CD4-positive, CD25-positive, alpha-beta regulatory T cell (primary cell): ENCODE measurements at regions not wholly inside any gene's neighbourhood (a gene's known extent, or its start where the extent isn't known, plus 50 kb on each side); places are given as distances from the start of the nearest gene placed in this dataset.

ENCODE experiments used
- ATAC-seq, 2 donors: fragments of 150-1000 bp; cut with Tn5 transposase; one replicate each; pipeline ENCODE4 v1.10.0; 2021; ENCODE audit warnings: low read depth in 2 of 2, moderate number of reproducible peaks in 2 of 2, moderate library complexity in 1 of 2
- DNase-seq, 3 donors: peaks; one replicate each; pipeline versions ENCODE4 v3.0.0 to v3.0.0-alpha.2; 2012 to 2022; ENCODE audit warnings: mixed read lengths in 1 of 3
- H3K27ac ChIP-seq: one replicate; pipeline ENCODE4 v1.7.0; 2013; ENCODE audit warnings: mild to moderate bottlenecking, low read length; ENCODE audit not compliant: insufficient read depth, poor library complexity, severe bottlenecking
- H3K27me3 ChIP-seq: one replicate; pipeline ENCODE4 v1.7.0; 2013; ENCODE audit warnings: low read length; ENCODE audit not compliant: control insufficient read depth, insufficient read depth
- H3K36me3 ChIP-seq: one replicate; pipeline ENCODE4 v1.7.0; 2013; ENCODE audit warnings: mild to moderate bottlenecking, low read length, moderate library complexity; ENCODE audit not compliant: control insufficient read depth, insufficient read depth
- H3K4me1 ChIP-seq: 2 replicates; pipeline ENCODE4 v1.7.0; 2013; ENCODE audit warnings: mild to moderate bottlenecking, low read length; ENCODE audit not compliant: insufficient read depth, control insufficient read depth, poor library complexity, severe bottlenecking
- H3K4me3 ChIP-seq: one replicate; pipeline ENCODE4 v1.7.0; 2013; ENCODE audit warnings: low read depth, mild to moderate bottlenecking, low read length, moderate library complexity
- H3K9me3 ChIP-seq, 2 experiments: 1 replicate in 1 of 2; 2 replicates in 1 of 2; pipeline ENCODE4 v1.7.0; 2013; ENCODE audit warnings: low read length in 2 of 2, mild to moderate bottlenecking in 1 of 2, moderate library complexity in 1 of 2; ENCODE audit not compliant: control insufficient read depth in 2 of 2
- H3K27ac Mint-ChIP-seq, 3 donors: one replicate each; pipeline ENCODE4 v1.8.0; 2020 to 2022; ENCODE audit warnings: mild to moderate bottlenecking in 3 of 3, mixed read lengths in 3 of 3, moderate library complexity in 2 of 3
- H3K27me3 Mint-ChIP-seq: one replicate; pipeline ENCODE4 v1.8.0; 2022; ENCODE audit warnings: mild to moderate bottlenecking, mixed read lengths
- H3K36me3 Mint-ChIP-seq: one replicate; pipeline ENCODE4 v1.8.0; 2020; ENCODE audit warnings: mixed read lengths
- H3K4me1 Mint-ChIP-seq, 4 donors: one replicate each; pipeline ENCODE4 v1.8.0; 2020 to 2022; ENCODE audit warnings: mixed read lengths in 4 of 4, mild to moderate bottlenecking in 1 of 4
- H3K4me3 Mint-ChIP-seq, 4 donors: one replicate each; pipeline ENCODE4 v1.8.0; 2020 to 2022; ENCODE audit warnings: mild to moderate bottlenecking in 4 of 4, mixed read lengths in 4 of 4, moderate library complexity in 3 of 4
- H3K9me3 Mint-ChIP-seq, 7 donors: one replicate each; pipeline ENCODE4 v1.8.0; 2020 to 2022; ENCODE audit warnings: mixed read lengths in 7 of 7, mild to moderate bottlenecking in 3 of 7, moderate library complexity in 2 of 7

GRCh38 chr1:5757187-5757805 is 234.9 kb downstream of the NPHP4 start:
- Mint-ChIP-seq H3K4me1 (no peaks in the 10 kb centered on the region), H3K4me3 (no peak overlapping the region), H3K36me3 (no peaks in the 10 kb centered on the region), H3K9me3 (peaks cover 0 to 8% (median 0%) of the 10 kb centered on the region in 7 donors), H3K27ac (no peak overlapping the region), H3K27me3 (peaks cover 4% of the 10 kb centered on the region)
- Histone ChIP-seq H3K27me3 (no peaks in the 10 kb centered on the region), H3K36me3 (no peaks in the 10 kb centered on the region), H3K9me3 (no peaks in the 10 kb centered on the region), H3K27ac (no peak overlapping the region), H3K4me3 (no peak overlapping the region), H3K4me1 (no peaks in the 10 kb centered on the region)
- ATAC-seq = no peak
- no peak for DNase-seq

DNA sequence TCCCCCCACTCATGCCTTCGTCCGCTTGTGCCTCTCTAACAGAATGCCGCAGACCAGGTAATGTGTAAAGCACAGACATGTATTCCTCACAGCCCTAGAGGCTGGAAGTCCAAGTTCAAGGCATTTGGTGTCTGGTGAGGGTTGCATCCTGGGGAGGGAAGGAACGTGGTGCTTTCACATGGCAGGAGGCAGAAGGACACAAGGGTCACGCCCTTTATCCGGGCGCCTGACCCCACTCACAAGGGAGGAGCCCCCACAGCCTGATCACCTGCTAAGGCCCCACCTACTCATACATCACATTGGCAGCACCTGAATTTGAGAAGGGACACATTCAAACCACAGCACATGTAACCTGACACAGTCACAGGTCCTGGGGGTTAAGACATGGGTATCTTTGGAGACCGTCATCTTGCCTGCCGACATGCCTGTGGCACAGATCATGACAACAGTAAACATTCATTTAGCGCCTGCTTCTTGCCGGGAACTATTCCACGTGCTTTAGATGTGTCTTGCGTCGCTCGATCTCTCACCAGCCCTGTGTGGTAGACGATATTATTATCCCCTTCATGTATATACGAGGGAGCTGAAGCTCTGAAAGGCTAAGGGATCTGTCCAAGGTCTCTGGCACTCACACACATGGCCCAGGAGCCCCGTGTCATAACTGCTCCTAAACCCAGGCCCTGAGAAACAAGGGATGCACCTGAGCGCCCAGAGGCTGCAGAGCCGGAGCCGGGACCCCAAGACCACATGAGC is 235.6 kb downstream of the NPHP4 start:
- Histone ChIP-seq H3K4me3 (no peak overlapping the region), H3K36me3 (no peaks in the 10 kb centered on the region), H3K27me3 (no peaks in the 10 kb centered on the region), H3K4me1 (no peaks in the 10 kb centered on the region), H3K27ac (no peak overlapping the region), H3K9me3 (no peaks in the 10 kb centered on the region)
- Mint-ChIP-seq H3K36me3 (no peaks in the 10 kb centered on the region), H3K27me3 (no peaks in the 10 kb centered on the region), H3K27ac (no peak overlapping the region), H3K4me1 (no peaks in the 10 kb centered on the region), H3K4me3 (no peak overlapping the region), H3K9me3 (peaks cover 0 to 8% (median 0%) of the 10 kb centered on the region in 7 donors)
- ATAC-seq (no peak), DNase-seq (no peak)

DNA sequence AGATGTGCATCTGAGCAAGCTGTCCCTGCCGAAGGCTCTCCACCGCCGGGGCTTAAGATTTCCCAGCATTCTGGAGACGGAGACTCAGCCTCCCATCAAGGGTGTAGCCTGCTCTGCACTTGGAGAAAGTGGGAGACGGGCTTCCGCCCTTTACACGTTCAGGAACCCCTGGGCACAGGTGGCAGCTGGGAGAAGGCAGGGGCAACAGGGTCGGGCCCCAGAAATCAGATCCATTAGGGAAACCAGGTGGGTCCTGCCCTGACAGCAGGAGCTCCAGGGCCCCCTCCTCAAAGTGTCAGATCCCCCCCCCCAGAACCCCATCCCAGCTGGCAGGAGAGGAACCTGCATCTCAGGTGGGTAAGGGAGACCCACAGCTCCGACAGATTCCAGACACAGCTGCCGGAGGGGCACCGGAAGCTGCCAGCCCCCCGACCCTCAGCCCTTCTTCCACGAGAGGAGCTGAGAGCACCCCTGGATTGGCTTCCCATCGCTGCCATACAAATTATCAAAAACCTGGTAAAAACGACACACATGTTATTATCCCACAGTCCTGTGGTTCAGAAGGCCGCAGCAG is 236.6 kb downstream of the NPHP4 start:
- no peak for DNase-seq
- H3K27ac ChIP-seq = no peak overlapping the region
- no peak overlapping the region for H3K27ac Mint-ChIP-seq
- H3K4me3 ChIP-seq = no peak overlapping the region
- H3K4me1 Mint-ChIP-seq = no peaks in the 10 kb centered on the region
- no peaks in the 10 kb centered on the region for H3K27me3 ChIP-seq
- H3K9me3 Mint-ChIP-seq = peaks cover 0 to 8% (median 0%) of the 10 kb centered on the region in 7 donors
- no peaks in the 10 kb centered on the region for H3K27me3 Mint-ChIP-seq
- no peak overlapping the region for H3K4me3 Mint-ChIP-seq
- H3K9me3 ChIP-seq = no peaks in the 10 kb centered on the region
- no peaks in the 10 kb centered on the region for H3K36me3 ChIP-seq
- H3K36me3 Mint-ChIP-seq = no peaks in the 10 kb centered on the region
- no peaks in the 10 kb centered on the region for H3K4me1 ChIP-seq
- no peak for ATAC-seq

GRCh38 chr1:5754817-5755551 is 237.2 kb downstream of the NPHP4 start:
- Mint-ChIP-seq H3K27me3 (no peaks in the 10 kb centered on the region), H3K4me1 (no peaks in the 10 kb centered on the region), H3K4me3 (no peak overlapping the region), H3K36me3 (no peaks in the 10 kb centered on the region), H3K9me3 (peaks cover 0 to 3% (median 0%) of the 10 kb centered on the region in 7 donors), H3K27ac (no peak overlapping the region)
- no peak for DNase-seq
- H3K4me3 ChIP-seq = no peak overlapping the region
- H3K27me3 ChIP-seq = no peaks in the 10 kb centered on the region
- no peaks in the 10 kb centered on the region for H3K9me3 ChIP-seq
- no peaks in the 10 kb centered on the region for H3K4me1 ChIP-seq
- H3K36me3 ChIP-seq = no peaks in the 10 kb centered on the region
- H3K27ac ChIP-seq = no peak overlapping the region
- no peak for ATAC-seq

GRCh38 chr1:5753549-5754421 is 238.4 kb downstream of the NPHP4 start:
- Mint-ChIP-seq H3K4me1 (no peaks in the 10 kb centered on the region), H3K27ac (no peak overlapping the region), H3K27me3 (no peaks in the 10 kb centered on the region), H3K4me3 (no peak overlapping the region), H3K36me3 (no peaks in the 10 kb centered on the region), H3K9me3 (peaks cover 0 to 3% (median 0%) of the 10 kb centered on the region in 7 donors)
- Histone ChIP-seq H3K9me3 (no peaks in the 10 kb centered on the region), H3K27me3 (no peaks in the 10 kb centered on the region), H3K36me3 (no peaks in the 10 kb centered on the region), H3K4me1 (no peaks in the 10 kb centered on the region), H3K27ac (no peak overlapping the region), H3K4me3 (no peak overlapping the region)
- ATAC-seq = no peak
- DNase-seq = no peak

DNA sequence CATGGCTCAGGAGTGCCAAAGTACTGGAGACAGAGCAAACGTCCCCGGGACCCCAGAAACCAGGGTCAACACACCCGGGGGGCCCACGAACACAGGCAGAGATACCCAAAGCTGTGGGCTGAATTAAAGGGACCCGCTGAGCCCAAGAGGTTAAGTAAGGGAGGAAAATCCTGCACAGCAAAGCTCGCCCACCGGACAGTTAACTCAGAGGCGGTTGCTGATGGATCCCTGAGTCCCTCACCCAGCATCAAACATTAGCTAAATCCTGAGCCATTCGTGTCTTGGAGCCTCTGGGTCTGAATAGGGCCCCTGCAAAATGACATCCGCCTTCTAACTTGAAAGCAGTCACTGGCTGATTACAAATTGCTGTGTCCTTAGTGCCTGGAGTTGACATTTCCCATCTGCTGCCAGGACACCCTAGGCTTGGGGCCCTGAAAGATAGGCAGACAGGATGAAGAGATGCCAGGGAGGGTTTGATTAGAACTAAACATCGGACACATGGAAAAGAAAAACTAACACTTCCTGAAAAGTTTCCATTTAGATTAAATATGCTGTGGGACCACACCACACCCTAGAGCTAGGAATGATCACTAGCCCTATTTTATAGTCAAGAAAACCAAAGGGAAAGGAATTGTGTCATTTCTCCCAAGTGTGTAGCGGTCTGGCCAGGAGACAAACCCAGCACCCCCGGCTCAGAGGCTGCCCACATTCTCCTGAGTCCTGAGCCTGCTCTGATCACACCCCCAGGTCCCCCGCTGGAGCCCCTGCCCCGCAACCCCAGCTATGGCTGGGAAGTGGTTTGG is 239.3 kb downstream of the NPHP4 start:
- no peak overlapping the region for H3K4me3 Mint-ChIP-seq
- Histone ChIP-seq H3K36me3 (no peaks in the 10 kb centered on the region), H3K4me3 (no peak overlapping the region), H3K9me3 (no peaks in the 10 kb centered on the region), H3K27me3 (no peaks in the 10 kb centered on the region), H3K4me1 (no peaks in the 10 kb centered on the region), H3K27ac (no peak overlapping the region)
- H3K36me3 Mint-ChIP-seq = no peaks in the 10 kb centered on the region
- H3K4me1 Mint-ChIP-seq = no peaks in the 10 kb centered on the region
- H3K27ac Mint-ChIP-seq = no peak overlapping the region
- DNase-seq (no peak), ATAC-seq (no peak)
- no peaks in the 10 kb centered on the region for H3K27me3 Mint-ChIP-seq
- peaks cover 0 to 3% (median 0%) of the 10 kb centered on the region in 7 donors for H3K9me3 Mint-ChIP-seq
